HCT116 (cell line): ENCODE measurements at regions not wholly inside any gene's neighbourhood (a gene's known extent, or its start where the extent isn't known, plus 50 kb on each side); places are given as distances from the start of the nearest gene placed in this dataset.

Source experiments
- ATAC-seq: fragments of 200-7000 bp; cut with Tn5 transposase; 2 replicates; pipeline ENCODE4 v1.9.1; 2020; ENCODE audit warnings: mild to moderate bottlenecking, moderate library complexity
- BruUV-seq: library from RNA; stranded (reverse); fragments of 400-500 nt; replicated peaks from 2 replicates; lab custom pipeline; 2021; lab: Mats Ljungman, UMichigan
- CTCF ChIA-PET: fragments of 300-600 bp; sonication (Branson Sonifier 250); formaldehyde crosslinking; loops from one replicate; lab custom pipeline; 2021; ENCODE audit warnings: antibody characterized with exemption; lab: Charles Lee
- POLR2A ChIA-PET: fragments of 300-600, 350-600 bp; sonication (Branson Sonifier 250); formaldehyde crosslinking; loops from one replicate; lab custom pipeline; 2021; ENCODE audit warnings: antibody characterized with exemption; lab: Charles Lee
- RAD21 ChIA-PET, 2 experiments: fragments of 300-600 bp; sonication (Branson Sonifier 250); formaldehyde crosslinking; loops; one replicate each; lab custom pipeline; 2023; ENCODE audit warnings: low total read pairs in 2 of 2; ENCODE audit not compliant: uncharacterized antibody in 2 of 2, unreplicated experiment in 2 of 2, low non-redundant PET in 1 of 2; lab: Charles Lee
- DNase-seq: peaks from one replicate; pipeline ENCODE4 v3.0.0-alpha.2; 2010; ENCODE audit warnings: low read depth, low spot score
- H2AFZ ChIP-seq: fragments of 200-600 bp; shearing (Covaris generic), sonication (generic); 2 replicates; pipeline ENCODE4 v1.6.1; 2017; ENCODE audit warnings: low read depth, mixed run types, mixed read lengths, antibody characterized with exemption, low read length; ENCODE audit not compliant: poor library complexity, severe bottlenecking
- H3K27ac ChIP-seq: 2 replicates; pipeline ENCODE4 v1.5.1; 2012; ENCODE audit warnings: low read depth, low read length
- H3K27me3 ChIP-seq: fragments of 200-600 bp; sonication (generic); 2 replicates; pipeline ENCODE4 v1.6.1; 2016; ENCODE audit warnings: mixed run types, low read length, mixed read lengths; ENCODE audit not compliant: insufficient read depth
- H3K36me3 ChIP-seq, 2 experiments: fragments of 200-500 bp in 1 of 2; fragments of 200-600 bp in 1 of 2; sonication (Bioruptor generic) in 1 of 2; sonication (generic) in 1 of 2; 2 replicates each; pipeline versions ENCODE4 v1.5.1 to v1.6.1; 2014 to 2016; ENCODE audit warnings: low read length in 2 of 2, inconsistent platforms in 1 of 2, mixed read lengths in 1 of 2, mixed run types in 1 of 2; ENCODE audit not compliant: insufficient read depth in 2 of 2, control insufficient read depth in 1 of 2
- H3K4me1 ChIP-seq, 2 experiments: fragments of 200-600 bp in 1 of 2; sonication (generic) in 1 of 2; 2 replicates each; pipeline versions ENCODE4 v1.5.1 to v1.6.1; 2012 to 2017; ENCODE audit warnings: low read length in 2 of 2, inconsistent platforms in 1 of 2, mild to moderate bottlenecking in 1 of 2, mixed read lengths in 1 of 2, mixed run types in 1 of 2, moderate library complexity in 1 of 2; ENCODE audit not compliant: insufficient read depth in 2 of 2, control insufficient read depth in 1 of 2
- H3K4me2 ChIP-seq: fragments of 200-600 bp; sonication (generic); 2 replicates; pipeline ENCODE4 v1.6.1; 2017; ENCODE audit warnings: mixed run types, low read length, mixed read lengths
- H3K4me3 ChIP-seq, 2 experiments: fragments of 200-600 bp in 1 of 2; sonication (generic) in 1 of 2; replicated peaks in 1 of 2; 2 replicates each; pipeline ENCODE4 v1.5.1; 2011 to 2016; ENCODE audit warnings: low read length in 2 of 2, control low read depth in 1 of 2, low read depth in 1 of 2, mild to moderate bottlenecking in 1 of 2, mixed read lengths in 1 of 2, mixed run types in 1 of 2
- H3K79me2 ChIP-seq: fragments of 200-600 bp; sonication (generic); 2 replicates; pipeline ENCODE4 v1.6.1; 2017; ENCODE audit warnings: mild to moderate bottlenecking, mixed run types, low read length, moderate library complexity, mixed read lengths; ENCODE audit not compliant: insufficient read depth
- H3K9ac ChIP-seq: fragments of 200-600 bp; sonication (generic); 2 replicates; pipeline ENCODE4 v1.6.1; 2016; ENCODE audit warnings: low read length, mixed read lengths
- H3K9me2 ChIP-seq: fragments of 200-600 bp; sonication (generic), shearing (Covaris generic); 2 replicates; pipeline ENCODE4 v1.6.1; 2017; ENCODE audit warnings: mixed run types, mild to moderate bottlenecking, moderate library complexity; ENCODE audit not compliant: insufficient read depth
- H3K9me3 ChIP-seq, 2 experiments: fragments of 200-500 bp in 1 of 2; fragments of 200-600 bp in 1 of 2; sonication (Bioruptor generic) in 1 of 2; sonication (generic) in 1 of 2; 2 replicates each; pipeline ENCODE4 v1.6.1; 2014 to 2017; ENCODE audit warnings: low read length in 2 of 2, mixed read lengths in 2 of 2, inconsistent platforms in 1 of 2, low read depth in 1 of 2, mild to moderate bottlenecking in 1 of 2, mixed run types in 1 of 2, moderate library complexity in 1 of 2; ENCODE audit not compliant: control insufficient read depth in 1 of 2, insufficient read depth in 1 of 2
- H4K20me1 ChIP-seq: fragments of 200-600 bp; sonication (generic), shearing (Covaris generic); 2 replicates; pipeline ENCODE4 v1.6.1; 2017; ENCODE audit warnings: mixed run types, mild to moderate bottlenecking, moderate library complexity; ENCODE audit not compliant: insufficient read depth
- CBX3 ChIP-seq: IDR thresholded peaks from 2 replicates; pipeline ENCODE4 v1.6.1; 2012; ENCODE audit warnings: low read depth
- CEBPB ChIP-seq: IDR thresholded peaks from 2 replicates; pipeline ENCODE4 v1.6.1; 2012; ENCODE audit warnings: low read depth
- EGR1 ChIP-seq: IDR thresholded peaks from 2 replicates; pipeline ENCODE4 v1.6.1; 2012; ENCODE audit warnings: low read depth
- ELF1 ChIP-seq: IDR thresholded peaks from 2 replicates; pipeline ENCODE4 v1.6.1; 2012; ENCODE audit warnings: low read depth, borderline replicate concordance
- JUND ChIP-seq: IDR thresholded peaks from 2 replicates; pipeline ENCODE4 v1.6.1; 2012
- RAD21 ChIP-seq: IDR thresholded peaks from 2 replicates; pipeline ENCODE4 v1.6.1; 2012; ENCODE audit warnings: low read depth, mild to moderate bottlenecking
- SP1 ChIP-seq: IDR thresholded peaks from 2 replicates; pipeline ENCODE4 v1.6.1; 2012; ENCODE audit warnings: low read depth
- TCF7L2 ChIP-seq: IDR thresholded peaks from 2 replicates; pipeline ENCODE4 v1.7.0; 2011; ENCODE audit warnings: borderline replicate concordance, inconsistent platforms; ENCODE audit not compliant: insufficient read depth, insufficient read length; ENCODE audit errors: extremely low read depth
- YY1 ChIP-seq: IDR thresholded peaks from 2 replicates; pipeline ENCODE4 v1.6.1; 2011; ENCODE audit warnings: low read length, low read depth, moderate library complexity, mild to moderate bottlenecking; ENCODE audit not compliant: insufficient replicate concordance; ENCODE audit errors: extremely low read depth
- intact Hi-C: fragments of 100-400 bp; cut with micrococcal nuclease; formaldehyde crosslinking; loops from 2 replicates; pipeline ENCODE4 v1.10.0; 2022
- TF ChIP-seq, protein P1 (sequence below), 3 experiments: fragments of 200-600 bp in 1 of 3; sonication (generic) in 1 of 3; IDR thresholded peaks in 2 of 3; conservative IDR thresholded peaks in 1 of 3; 2 replicates each; pipeline ENCODE4 v1.5.1; 2012 to 2017; ENCODE audit warnings: low read depth in 2 of 3, low read length in 2 of 3, antibody characterized with exemption in 1 of 3, borderline replicate concordance in 1 of 3, control low read depth in 1 of 3, mild to moderate bottlenecking in 1 of 3, mixed read lengths in 1 of 3, mixed run types in 1 of 3, moderate library complexity in 1 of 3; ENCODE audit not compliant: insufficient read depth in 1 of 3
- TF ChIP-seq, protein P2 (sequence below): IDR thresholded peaks from 2 replicates; pipeline ENCODE4 v1.6.1; 2012

DNA sequence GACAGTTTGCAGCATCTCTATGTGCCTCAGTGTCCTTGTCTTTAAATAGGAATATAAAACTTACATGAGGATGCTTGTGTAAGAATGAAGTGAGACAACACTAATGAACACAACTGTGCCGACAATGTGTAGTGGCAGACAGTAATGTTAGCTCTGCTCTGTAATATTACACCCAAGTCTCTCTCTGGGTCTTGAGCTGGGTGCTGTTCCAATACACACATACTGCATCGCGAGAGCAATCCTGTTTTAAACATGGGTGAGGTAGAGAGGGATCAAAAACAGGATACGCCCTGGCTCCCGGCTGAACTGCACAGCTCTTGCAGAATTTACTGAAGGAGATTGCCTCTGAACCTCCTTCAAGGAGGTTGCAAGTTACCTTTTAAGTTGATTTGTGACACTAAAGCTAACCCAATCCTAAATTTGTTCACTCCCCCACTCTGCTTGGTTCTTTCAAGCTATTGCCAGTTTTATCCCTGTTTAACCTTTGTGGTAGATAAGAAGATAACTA lies 155.2 kb upstream of the ISL1 start (continued):
- TF ChIP-seq, protein P1, sequence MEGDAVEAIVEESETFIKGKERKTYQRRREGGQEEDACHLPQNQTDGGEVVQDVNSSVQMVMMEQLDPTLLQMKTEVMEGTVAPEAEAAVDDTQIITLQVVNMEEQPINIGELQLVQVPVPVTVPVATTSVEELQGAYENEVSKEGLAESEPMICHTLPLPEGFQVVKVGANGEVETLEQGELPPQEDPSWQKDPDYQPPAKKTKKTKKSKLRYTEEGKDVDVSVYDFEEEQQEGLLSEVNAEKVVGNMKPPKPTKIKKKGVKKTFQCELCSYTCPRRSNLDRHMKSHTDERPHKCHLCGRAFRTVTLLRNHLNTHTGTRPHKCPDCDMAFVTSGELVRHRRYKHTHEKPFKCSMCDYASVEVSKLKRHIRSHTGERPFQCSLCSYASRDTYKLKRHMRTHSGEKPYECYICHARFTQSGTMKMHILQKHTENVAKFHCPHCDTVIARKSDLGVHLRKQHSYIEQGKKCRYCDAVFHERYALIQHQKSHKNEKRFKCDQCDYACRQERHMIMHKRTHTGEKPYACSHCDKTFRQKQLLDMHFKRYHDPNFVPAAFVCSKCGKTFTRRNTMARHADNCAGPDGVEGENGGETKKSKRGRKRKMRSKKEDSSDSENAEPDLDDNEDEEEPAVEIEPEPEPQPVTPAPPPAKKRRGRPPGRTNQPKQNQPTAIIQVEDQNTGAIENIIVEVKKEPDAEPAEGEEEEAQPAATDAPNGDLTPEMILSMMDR (IDR thresholded peaks at IDR 0.05 in 2 of 3, conservative IDR thresholded peaks at IDR 0.05 in 1 of 3; ENCODE audit: borderline replicate concordance in 1 of 3, insufficient read depth in 1 of 3, low read depth in 2 of 3, low read length in 2 of 3): no peak
- TF ChIP-seq JUND: no peak
- TF ChIP-seq EGR1: no peak
- no peak for TF ChIP-seq CBX3
- TF ChIP-seq YY1: no peak
- TF ChIP-seq, protein P2, sequence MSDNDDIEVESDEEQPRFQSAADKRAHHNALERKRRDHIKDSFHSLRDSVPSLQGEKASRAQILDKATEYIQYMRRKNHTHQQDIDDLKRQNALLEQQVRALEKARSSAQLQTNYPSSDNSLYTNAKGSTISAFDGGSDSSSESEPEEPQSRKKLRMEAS: no peak

DNA sequence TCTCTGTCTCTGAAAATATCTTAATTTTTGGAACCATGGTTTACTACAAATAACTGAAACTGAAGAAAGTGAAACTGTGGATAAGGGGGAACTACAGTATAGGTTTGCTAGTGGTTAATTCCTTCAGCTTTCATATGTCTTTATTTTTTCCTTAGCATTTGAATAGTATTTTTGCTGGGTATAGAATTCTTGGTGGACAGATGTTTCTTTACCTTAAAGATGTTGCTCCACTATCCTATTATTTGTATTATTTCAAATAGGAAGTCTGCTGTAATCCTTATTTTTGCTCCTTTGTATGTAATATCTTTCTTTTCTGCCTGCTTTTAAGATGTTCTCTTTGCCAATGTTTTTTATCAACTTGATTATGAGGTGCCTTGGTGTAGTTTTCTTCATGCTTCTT lies 152.9 kb upstream of the ISL1 start:
- TF ChIP-seq RAD21: no peak
- TF ChIP-seq TCF7L2: no peak
- no peak for TF ChIP-seq ELF1
- TF ChIP-seq SP1: no peak
- TF ChIP-seq CEBPB: no peak
- no peak overlapping the region for H3K4me2 ChIP-seq
- no peaks in the 10 kb centered on the region for H3K9me2 ChIP-seq
- peaks cover 0 to 5% of the 10 kb centered on the region in 2 experiments; a peak in 2 of 4 replicates for H3K9me3 ChIP-seq
- peaks cover 6 to 23% of the 10 kb centered on the region in 2 experiments; a peak in 3 of 4 replicates for H3K4me1 ChIP-seq
- H3K27me3 ChIP-seq: no peaks in the 10 kb centered on the region
- BruUV-seq: no TSS peak
- ATAC-seq: no peak
- CTCF ChIA-PET: no interaction called here
- no peak overlapping the region for H2AFZ ChIP-seq
- intact Hi-C loops: no loop called here
- no peak overlapping the region for H3K27ac ChIP-seq
- H3K36me3 ChIP-seq: no peaks in the 10 kb centered on the region
- no peaks in the 10 kb centered on the region for H3K79me2 ChIP-seq
- POLR2A ChIA-PET: no interaction called here
- no peaks in the 10 kb centered on the region for H4K20me1 ChIP-seq
- no peak for DNase-seq
- no peak overlapping the region for H3K4me3 ChIP-seq
- RAD21 ChIA-PET: no interaction called here
- no peak overlapping the region for H3K9ac ChIP-seq
